ENCODE measurements at regions not wholly inside any gene's neighbourhood (a gene's known extent, or its start where the extent isn't known, plus 50 kb on each side); places are given as distances from the start of the nearest gene placed in this dataset.

GRCh38 chr4:178448372-178449035, 1006.3 kb upstream of the AGA start:
- DNase-seq = peak; percentile 3

GRCh38 chr4:178450614-178451013, 1008.4 kb upstream of the AGA start:
- no peak for DNase-seq

GRCh38 chr4:178453057-178453456, 1010.8 kb upstream of the AGA start:
- DNase-seq = no peak

DNA sequence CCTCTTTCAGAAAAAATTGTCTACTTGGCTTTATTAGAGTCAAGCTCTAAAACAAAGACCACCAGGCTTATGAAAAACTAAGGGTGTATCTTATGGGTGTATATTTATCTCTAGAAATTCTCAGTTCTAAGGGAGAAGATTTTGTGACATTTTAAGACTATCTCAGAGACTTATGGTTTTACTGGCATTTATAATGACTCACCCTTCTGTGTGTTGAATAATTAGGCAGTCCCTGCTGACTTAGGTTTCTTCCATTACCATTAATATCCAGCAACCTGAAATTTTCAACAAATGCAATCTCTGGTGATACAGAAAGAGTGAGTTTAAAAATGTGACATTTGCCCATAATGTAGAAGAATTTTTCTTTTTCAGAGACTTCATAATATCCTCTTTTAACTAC, 1015.0 kb upstream of the AGA start:
- DNase-seq = no peak

DNA sequence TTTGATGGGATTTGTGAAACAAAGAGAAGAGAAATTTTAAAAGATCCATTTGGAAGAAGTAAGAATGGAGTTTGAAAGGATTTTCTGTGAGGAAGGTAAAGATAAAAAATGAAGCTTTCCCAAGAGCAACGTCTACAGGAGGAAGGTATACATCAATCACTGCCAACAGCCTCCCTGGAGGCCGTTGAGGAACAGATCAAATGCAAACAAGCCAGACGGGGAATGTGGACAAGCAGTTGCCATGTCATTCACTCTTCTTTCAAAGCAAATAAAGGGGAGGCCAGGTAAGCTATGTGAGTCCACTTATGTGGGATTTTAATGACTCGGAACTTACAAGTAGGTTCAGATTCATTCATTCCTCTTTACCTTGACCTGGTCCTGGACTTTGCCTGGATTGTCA, 1020.5 kb upstream of the AGA start:
- DNase-seq = no peak

DNA sequence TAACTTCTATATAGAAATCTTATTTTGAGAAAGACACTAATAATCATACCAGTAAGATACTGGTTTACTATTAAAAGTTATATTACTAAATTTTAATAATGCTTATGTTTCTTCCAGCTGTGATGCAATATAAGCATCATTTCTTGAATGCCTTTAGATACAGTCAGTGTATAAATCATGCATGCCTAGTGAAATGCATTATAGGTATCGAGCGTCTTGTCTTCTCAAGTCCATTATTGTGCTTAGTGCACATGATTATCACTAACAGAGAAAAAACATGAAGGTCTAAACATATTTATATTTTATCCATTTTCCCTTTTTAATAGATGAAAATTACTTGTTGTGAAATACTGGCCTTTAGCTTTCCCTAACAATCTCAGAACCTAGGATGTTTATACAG, 1021.5 kb upstream of the AGA start:
- no peak for DNase-seq

DNA sequence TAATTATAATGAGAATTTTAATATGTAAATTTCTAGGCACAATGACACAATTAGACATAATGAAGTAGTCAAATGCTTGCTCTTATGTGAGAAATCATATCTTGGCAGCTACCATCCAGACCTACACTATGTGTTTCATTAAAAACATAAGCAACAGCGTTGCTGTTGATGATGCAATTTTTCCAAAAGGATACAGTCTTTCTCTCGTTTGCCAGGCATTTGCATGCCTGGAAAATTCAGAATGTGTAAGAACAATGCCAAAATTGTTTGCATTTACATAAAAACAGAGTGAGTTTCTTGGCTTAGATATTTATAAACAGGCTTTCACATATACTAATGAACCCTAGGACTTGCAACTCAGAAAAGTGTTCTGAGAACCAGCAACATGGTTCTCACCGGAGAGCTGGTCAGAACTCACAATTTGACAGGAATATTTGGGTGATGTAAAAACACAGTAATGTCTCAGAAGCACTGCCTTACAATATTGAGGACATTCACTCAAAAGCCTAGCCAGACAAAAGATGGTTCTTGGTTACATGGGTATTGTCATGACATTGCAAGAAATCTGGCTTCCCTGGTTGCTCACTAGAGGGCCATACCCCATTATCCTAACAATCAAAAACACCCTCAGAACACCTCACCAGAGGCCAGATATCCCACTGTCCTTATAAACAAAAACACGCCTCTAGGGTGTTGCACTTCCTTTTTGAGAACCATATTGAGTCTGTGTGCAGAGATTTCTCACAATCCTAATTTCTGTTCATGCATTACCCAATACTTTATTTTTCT, 1029.0 kb upstream of the AGA start:
- DNase-seq = no peak

DNA sequence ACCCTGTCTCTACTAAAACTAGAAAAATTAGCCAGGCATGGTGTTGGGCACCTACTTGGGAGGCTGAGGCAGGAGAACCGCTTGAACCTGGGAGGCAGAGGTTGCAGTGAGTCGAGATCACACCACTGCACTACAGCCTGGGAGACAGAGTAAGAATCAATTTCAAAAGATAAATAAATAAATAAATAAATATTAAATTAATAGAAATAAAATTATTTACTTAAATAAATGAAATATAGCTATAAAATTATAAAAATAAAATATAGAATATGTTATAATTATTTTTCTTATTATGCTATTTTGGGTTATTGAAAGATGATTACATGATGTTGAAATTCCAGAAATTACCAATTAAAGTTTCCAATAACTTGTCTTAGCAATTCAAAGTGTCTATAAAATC, 1029.8 kb upstream of the AGA start:
- no peak for DNase-seq

DNA sequence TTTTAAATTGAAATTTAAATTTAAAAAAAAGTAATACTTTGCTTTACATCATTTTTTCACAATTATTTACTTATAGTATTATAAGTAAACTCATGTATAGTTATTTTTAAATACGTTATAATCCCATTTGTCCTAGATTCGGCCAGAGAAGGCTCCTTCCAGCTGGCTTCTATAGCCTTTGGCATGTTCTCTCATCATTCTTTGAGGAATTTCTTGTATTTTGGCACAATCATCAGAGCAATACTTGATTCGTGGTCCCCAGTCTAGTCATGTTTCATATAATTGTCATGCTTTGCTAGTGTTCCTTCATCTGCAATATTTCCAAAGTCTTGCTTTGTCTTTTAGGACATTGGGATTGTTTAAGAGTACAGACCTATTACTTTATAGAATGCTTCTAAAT, 1037.9 kb upstream of the AGA start:
- DNase-seq = no peak

DNA sequence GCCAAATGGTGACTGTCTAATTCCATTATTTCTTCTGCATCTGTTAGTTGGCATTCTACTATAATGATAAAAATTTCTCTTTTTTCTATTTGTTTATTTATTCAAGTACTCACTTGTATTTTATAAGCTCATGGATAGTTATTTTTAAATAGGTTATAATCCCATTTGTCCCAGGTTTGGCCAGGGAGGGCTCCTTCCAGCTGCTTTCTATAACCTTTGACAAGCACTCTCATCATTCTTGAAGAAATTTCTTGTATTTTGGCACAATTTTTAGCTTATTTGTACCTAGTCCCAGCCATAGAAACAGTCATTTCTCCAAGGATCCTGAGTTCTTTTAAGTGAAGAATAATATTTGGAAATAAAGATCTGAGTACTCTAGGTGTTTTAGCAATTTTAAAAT, 1038.6 kb upstream of the AGA start:
- no peak for DNase-seq

DNA sequence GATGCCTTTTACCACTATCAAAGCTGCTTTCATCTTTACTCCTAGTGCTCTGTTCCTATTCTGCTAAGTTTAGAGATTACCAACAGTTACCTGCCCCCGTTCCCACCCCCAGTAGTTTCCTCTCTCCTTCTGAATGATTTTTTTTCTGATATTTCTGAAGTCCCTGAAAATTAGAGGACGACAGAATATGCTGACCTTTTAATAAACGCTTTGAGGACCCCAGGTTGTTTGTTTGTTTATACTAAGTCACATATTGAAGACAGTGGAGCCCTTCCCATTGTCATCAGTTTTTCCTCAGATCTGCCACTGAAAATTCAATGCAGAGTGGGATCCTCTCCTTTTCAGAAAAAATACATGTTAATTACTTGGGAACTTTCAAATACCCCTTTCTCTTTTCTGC, 1039.3 kb upstream of the AGA start:
- no peak for DNase-seq

- DNase-seq = no peak
These were observed 1080.8 kb upstream of the AGA start for GRCh38 chr4:178523038-178523437.

- DNase-seq = no peak
These were observed 1093.8 kb upstream of the AGA start for GRCh38 chr4:178535939-178536579.

DNA sequence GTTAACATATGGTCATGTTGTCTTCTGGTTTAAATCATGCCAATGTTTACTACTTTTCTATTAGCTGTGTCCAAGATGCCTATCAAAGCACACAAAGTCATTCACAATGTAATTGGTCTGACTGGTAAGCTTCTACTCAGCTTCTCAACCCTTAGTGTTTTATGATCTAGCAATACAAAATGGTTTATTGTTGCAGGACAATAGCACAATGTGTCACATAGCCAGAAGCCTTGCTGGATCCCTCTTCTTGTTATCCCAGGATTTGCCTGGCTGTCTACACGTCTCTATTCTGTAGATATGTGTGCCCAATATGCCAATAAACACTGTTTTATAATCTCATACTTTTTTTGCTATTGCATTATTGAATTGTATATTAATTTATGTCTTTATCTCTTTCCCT, 1111.0 kb upstream of the AGA start:
- DNase-seq = no peak

DNA sequence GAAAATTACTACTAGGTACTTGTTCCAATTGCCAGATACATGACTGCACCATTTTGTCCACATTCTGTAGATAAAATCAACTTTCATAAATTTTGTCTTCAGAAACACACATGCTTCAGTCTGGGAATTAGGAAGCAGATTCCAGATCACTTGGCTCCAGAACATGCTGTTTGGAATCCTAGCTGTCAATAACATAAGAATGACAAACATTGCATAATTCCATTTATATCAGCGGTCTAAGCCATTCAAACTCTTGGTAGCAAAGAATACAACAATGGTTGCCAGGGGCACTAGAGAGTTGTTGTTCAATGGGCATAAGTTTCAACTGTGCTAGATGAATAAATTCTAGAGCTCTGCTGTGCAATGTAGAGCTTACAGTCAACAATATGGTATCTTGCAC, 1112.1 kb upstream of the AGA start:
- no peak for DNase-seq

- DNase-seq = no peak
These were observed 1114.6 kb upstream of the AGA start for GRCh38 chr4:178556796-178557195.

DNA sequence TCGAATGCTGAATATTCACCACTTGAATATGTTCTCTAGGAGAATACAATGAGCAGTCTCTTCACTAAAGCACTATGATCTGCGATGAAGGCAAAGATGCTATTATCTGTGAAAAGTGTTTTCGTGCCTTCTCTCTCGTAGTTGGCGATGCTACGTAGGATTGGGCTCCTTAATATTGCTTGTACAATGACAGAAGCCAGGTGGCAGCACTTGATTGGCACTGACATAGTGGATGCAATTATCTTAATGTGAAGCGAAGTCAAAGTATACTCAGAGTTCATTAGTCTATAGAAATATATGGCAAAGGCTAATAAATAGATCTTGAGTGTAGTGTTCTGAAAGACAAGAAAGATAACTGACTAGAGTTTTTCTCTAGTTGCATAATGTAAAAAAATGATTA, 1135.7 kb upstream of the AGA start:
- DNase-seq = no peak

GRCh38 chr4:178595500-178596138, 1153.4 kb upstream of the AGA start:
- no peak for DNase-seq

DNA sequence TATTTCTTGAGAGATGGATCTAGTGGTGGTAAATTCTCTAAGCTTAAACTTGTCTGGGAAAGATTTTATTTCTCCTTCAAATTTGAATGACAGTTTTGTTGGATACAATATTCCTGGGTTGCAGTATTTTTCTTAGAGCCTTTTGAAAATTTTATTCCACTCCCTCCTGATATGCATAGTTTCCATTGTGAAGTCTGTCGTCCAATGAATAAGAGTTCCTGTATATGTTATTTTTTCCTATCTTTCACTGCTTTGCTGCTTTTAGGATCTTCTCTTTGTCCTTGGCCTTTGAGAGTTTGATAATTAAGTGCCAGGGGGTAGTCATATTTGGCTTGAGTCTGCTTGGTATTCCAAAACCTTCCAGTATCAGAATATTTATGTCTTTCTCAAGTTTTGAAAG, 1156.4 kb upstream of the AGA start:
- no peak for DNase-seq

GRCh38 chr4:178599521-178599920, 1157.3 kb upstream of the AGA start:
- no peak for DNase-seq

- DNase-seq = no peak
These were observed 1160.6 kb upstream of the AGA start for GRCh38 chr4:178602833-178603232.

DNA sequence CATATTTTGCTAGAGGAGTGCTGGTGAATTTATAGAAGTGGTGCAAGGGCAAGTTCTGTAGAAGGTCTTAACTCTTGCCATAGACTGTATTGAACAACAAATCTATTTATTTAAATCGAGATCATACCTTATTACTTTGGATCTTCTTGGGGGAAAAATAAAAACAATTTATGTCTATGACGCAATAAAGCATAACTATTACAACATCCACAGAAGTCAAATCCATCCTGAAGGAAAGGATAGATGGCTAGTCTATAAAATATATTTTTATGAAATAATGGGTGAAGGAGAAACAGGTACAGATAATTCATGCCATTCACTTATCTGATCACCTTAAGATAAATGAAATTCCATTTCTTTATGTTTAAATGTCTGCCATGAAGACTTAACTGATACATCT, 1168.8 kb upstream of the AGA start:
- DNase-seq = no peak

GRCh38 chr4:178612733-178613132, 1170.5 kb upstream of the AGA start:
- DNase-seq = no peak

GRCh38 chr4:178632415-178632814, 1190.2 kb upstream of the AGA start:
- peak; percentile 3 for DNase-seq
